ENCODE measurements at regions not wholly inside any gene's neighbourhood (a gene's known extent, or its start where the extent isn't known, plus 50 kb on each side); places are given as distances from the start of the nearest gene placed in this dataset.
A peak's percentile ranks its signal among the peaks of the same experiment; 100 is the strongest.
"Not testable (repeated sequence)": the region's sequence is repeated elsewhere in the genome, so short reads cannot be mapped to it uniquely, and the experiment has no call there.

- DNase-seq = peak in 1 of 2 donors; percentile 16
These were observed 179.2 kb upstream of the ZSCAN2 start for GRCh38 chr15:84421513-84422181.

GRCh38 chr15:84425327-84425726, 175.5 kb upstream of the ZSCAN2 start:
- not testable (repeated sequence) for DNase-seq

- not testable (repeated sequence) for DNase-seq
These were observed 127.4 kb upstream of the ZSCAN2 start for GRCh38 chr15:84473305-84473877.

GRCh38 chr15:84476364-84477033, 124.3 kb upstream of the ZSCAN2 start:
- not testable (repeated sequence) for DNase-seq

GRCh38 chr15:84477550-84477949, 123.3 kb upstream of the ZSCAN2 start:
- DNase-seq = not testable (repeated sequence)

- DNase-seq = not testable (repeated sequence)
These were observed 120.6 kb upstream of the ZSCAN2 start for GRCh38 chr15:84480174-84480681.

GRCh38 chr15:84483859-84484258, 117.0 kb upstream of the ZSCAN2 start:
- not testable (repeated sequence) for DNase-seq

GRCh38 chr15:84500165-84500889, 100.5 kb upstream of the ZSCAN2 start:
- peak; percentile 22 to 52 for DNase-seq

- not testable (repeated sequence) for DNase-seq
These were observed 97.7 kb upstream of the ZSCAN2 start for GRCh38 chr15:84503101-84503500.

- not testable (repeated sequence) for DNase-seq
These were observed 95.3 kb upstream of the ZSCAN2 start for GRCh38 chr15:84505552-84505951.

- not testable (repeated sequence) for DNase-seq
These were observed 88.5 kb upstream of the ZSCAN2 start for GRCh38 chr15:84512324-84512723.

GRCh38 chr15:84516773-84517172, 84.0 kb upstream of the ZSCAN2 start:
- peak in 1 of 2 donors; percentile 17 for DNase-seq

GRCh38 chr15:84525491-84526344, 75.1 kb upstream of the ZSCAN2 start:
- not testable (repeated sequence) for DNase-seq

- not testable (repeated sequence) for DNase-seq
These were observed 70.1 kb upstream of the ZSCAN2 start for GRCh38 chr15:84530751-84531150.

- not testable (repeated sequence) for DNase-seq
These were observed 69.6 kb upstream of the ZSCAN2 start for GRCh38 chr15:84531223-84531622.

- not testable (repeated sequence) for DNase-seq
These were observed 69.0 kb upstream of the ZSCAN2 start for GRCh38 chr15:84531709-84532367.

GRCh38 chr15:84533705-84534104, 67.1 kb upstream of the ZSCAN2 start:
- DNase-seq = not testable (repeated sequence)

GRCh38 chr15:84534561-84535235, 66.1 kb upstream of the ZSCAN2 start:
- not testable (repeated sequence) for DNase-seq

GRCh38 chr15:84536181-84536580, 64.6 kb upstream of the ZSCAN2 start:
- DNase-seq = not testable (repeated sequence)

GRCh38 chr15:84544586-84544985, 56.2 kb upstream of the ZSCAN2 start:
- DNase-seq = not testable (repeated sequence)

GRCh38 chr15:84547150-84547549, 53.7 kb upstream of the ZSCAN2 start:
- not testable (repeated sequence) for DNase-seq
